K562 (cell line): ENCODE measurements at regions not wholly inside any gene's neighbourhood (a gene's known extent, or its start where the extent isn't known, plus 50 kb on each side); places are given as distances from the start of the nearest gene placed in this dataset.

ENCODE experiments used
- ATAC-seq: fragments of 200-7000 bp; cut with Tn5 transposase; 3 replicates; pipeline ENCODE4 v1.9.1; 2020; ENCODE audit warnings: moderate library complexity
- BruUV-seq: library from RNA; stranded (reverse); fragments of 400-500 nt; replicated peaks from 2 replicates; lab custom pipeline; 2021; lab: Mats Ljungman, UMichigan
- CTCF ChIA-PET: fragments of 300-600 bp; formaldehyde crosslinking; extraction: SDS; loops from one replicate; lab custom pipeline; 2021; ENCODE audit warnings: low intra/inter-chr PET ratio; lab: Yijun Ruan, JAX
- POLR2A ChIA-PET: fragments of 300-600, 350-650 bp; sonication (Branson Sonifier 250); formaldehyde crosslinking; extraction: SDS; loops from one replicate; lab custom pipeline; 2021; ENCODE audit warnings: antibody characterized with exemption, inconsistent platforms; lab: Yijun Ruan, JAX
- DNase-seq, 4 experiments: peaks; one replicate each; pipeline versions ENCODE4 v3.0.0 to v3.0.0-alpha.2; 2011 to 2018; ENCODE audit warnings: low spot score in 3 of 4, mixed read lengths in 3 of 4; ENCODE audit errors: extremely low read depth in 1 of 4
- FAIRE-seq: peaks from 2 replicates; lab custom pipeline; 2011; peaks lifted over from hg19 to GRCh38; lab: Jason Lieb, UNC
- H2AFZ ChIP-seq: 2 replicates; pipeline ENCODE4 v1.6.0; 2011; ENCODE audit warnings: low read depth, low read length, control low read depth, inconsistent platforms
- H3K27ac ChIP-seq: fragments of 200-600 bp; 3 replicates; pipeline ENCODE4 v1.8.0; 2011; ENCODE audit warnings: low read depth, mild to moderate bottlenecking, control low read depth, inconsistent platforms, low read length, moderate library complexity, mixed read lengths; ENCODE audit errors: extremely low read depth
- H3K27me3 ChIP-seq, 2 experiments: fragments of 300-600 bp in 1 of 2; 2 replicates in 1 of 2; 3 replicates in 1 of 2; pipeline versions ENCODE4 v1.6.0 to v1.8.0; 2011; ENCODE audit warnings: inconsistent platforms in 2 of 2, low read length in 2 of 2, mild to moderate bottlenecking in 1 of 2, mixed read lengths in 1 of 2, moderate library complexity in 1 of 2; ENCODE audit not compliant: control insufficient read depth in 2 of 2, insufficient read depth in 2 of 2
- H3K36me3 ChIP-seq: fragments of 300-600 bp; 3 replicates; pipeline ENCODE4 v1.8.0; 2011; ENCODE audit warnings: mild to moderate bottlenecking, low read length, inconsistent platforms; ENCODE audit not compliant: control insufficient read depth, insufficient read depth
- H3K4me1 ChIP-seq, 2 experiments: fragments of 200-600 bp in 1 of 2; replicated peaks in 1 of 2; 2 replicates in 1 of 2; 3 replicates in 1 of 2; pipeline versions ENCODE4 v1.5.1 to v1.8.0; 2011; ENCODE audit warnings: inconsistent platforms in 2 of 2, low read length in 2 of 2, mild to moderate bottlenecking in 1 of 2, mixed read lengths in 1 of 2, moderate library complexity in 1 of 2; ENCODE audit not compliant: control insufficient read depth in 2 of 2, insufficient read depth in 2 of 2
- H3K4me2 ChIP-seq: 2 replicates; pipeline ENCODE4 v1.6.1; 2011; ENCODE audit warnings: low read length, control low read depth, inconsistent platforms, mixed read lengths; ENCODE audit not compliant: insufficient read depth
- H3K4me3 ChIP-seq: fragments of 200-600 bp; sonication (generic), shearing (Covaris generic); 2 replicates; pipeline ENCODE4 v1.5.1; 2016; ENCODE audit warnings: control low read depth, inconsistent platforms
- H3K79me2 ChIP-seq: fragments of 200-600 bp; 3 replicates; pipeline ENCODE4 v1.8.0; 2011; ENCODE audit warnings: low read length, inconsistent platforms; ENCODE audit not compliant: control insufficient read depth, insufficient read depth
- H3K9ac ChIP-seq, 2 experiments: 2 replicates each; pipeline versions ENCODE4 v1.6.0 to v1.6.1; 2011; ENCODE audit warnings: low read depth in 2 of 2, low read length in 2 of 2, control low read depth in 1 of 2, inconsistent platforms in 1 of 2, mild to moderate bottlenecking in 1 of 2, mixed read lengths in 1 of 2; ENCODE audit not compliant: insufficient read depth in 1 of 2
- H3K9me1 ChIP-seq: one replicate; pipeline ENCODE4 v1.6.0; 2011; ENCODE audit warnings: inconsistent platforms, mild to moderate bottlenecking, low read length, moderate library complexity; ENCODE audit not compliant: control insufficient read depth, insufficient read depth
- H3K9me3 ChIP-seq: replicated peaks from 2 replicates; pipeline ENCODE4 v1.5.1; 2011; ENCODE audit warnings: low read depth, low read length, inconsistent platforms; ENCODE audit not compliant: control insufficient read depth, insufficient read depth
- H4K20me1 ChIP-seq: replicated peaks from 2 replicates; pipeline ENCODE4 v1.6.1; 2011; ENCODE audit warnings: low read length, inconsistent platforms, mixed read lengths; ENCODE audit not compliant: control insufficient read depth, insufficient read depth
- KDM4B ChIP-seq, 2 experiments: fragments of 450-650 bp in 1 of 2; sonication (generic) in 1 of 2; IDR thresholded peaks; 2 replicates each; pipeline ENCODE4 v1.6.1; 2016 to 2017; ENCODE audit warnings: borderline replicate concordance in 2 of 2, antibody characterized with exemption in 1 of 2, low read depth in 1 of 2, mild to moderate bottlenecking in 1 of 2
- MBD2 ChIP-seq: sonication (generic); IDR thresholded peaks from 2 replicates; pipeline ENCODE4 v1.6.1; 2016; ENCODE audit warnings: low read depth, borderline replicate concordance
- PHB ChIP-seq: fragments of 250-450 bp; sonication (Bioruptor Pico); IDR thresholded peaks from 2 replicates; pipeline ENCODE4 v1.5.0; 2021
- PTRF ChIP-seq: fragments of 450-650 bp; IDR thresholded peaks from 2 replicates; pipeline ENCODE4 v1.6.1; 2016; ENCODE audit warnings: mild to moderate bottlenecking, missing genetic modification characterization, missing compliant biosample characterization
- SMAD1 ChIP-seq: fragments of 150-350 bp; IDR thresholded peaks from 2 replicates; pipeline ENCODE4 v1.6.1; 2014; ENCODE audit warnings: low read length, low read depth; ENCODE audit not compliant: partially characterized antibody
- SMAD4 ChIP-seq: fragments of 250-450 bp; sonication (Bioruptor Pico); conservative IDR thresholded peaks from 2 replicates; pipeline ENCODE4 v1.8.0; 2021; ENCODE audit warnings: inconsistent platforms, mild to moderate bottlenecking, moderate library complexity
- STAT5A ChIP-seq: IDR thresholded peaks from 2 replicates; pipeline ENCODE4 v1.6.1; 2012; ENCODE audit warnings: low read length, inconsistent platforms, borderline replicate concordance
- TAF15 ChIP-seq: fragments of 200-400 bp; formaldehyde crosslinking; IDR thresholded peaks from 2 replicates; pipeline ENCODE4 v1.6.1; 2017; ENCODE audit warnings: mild to moderate bottlenecking, low read depth, low read length, moderate library complexity
- ZNF77 ChIP-seq: fragments of 250-450 bp; sonication (Bioruptor Pico); IDR thresholded peaks from 2 replicates; pipeline ENCODE4 v1.5.0; 2020
- ZSCAN29 ChIP-seq: fragments of 450-650 bp; IDR thresholded peaks from 2 replicates; pipeline ENCODE4 v1.6.1; 2017
- WGBS: fragments of 100-300 bp; shearing (Covaris generic); methylation state at CpG from one replicate; pipeline ENCODE4 v1.1.6; 2016; ENCODE audit warnings: low coverage, mixed read lengths; ENCODE audit not compliant: insufficient coverage; ENCODE audit errors: missing lambda C conversion rate; 5-methylcytosine and 5-hydroxymethylcytosine counted together
- in situ Hi-C: fragments of 300-500 bp; cut with MboI; formaldehyde crosslinking; loops from 4 replicates; pipeline ENCODE4 v1.15.0; 2018; ENCODE audit warnings: inconsistent platforms, mixed read lengths
- intact Hi-C: fragments of 100-400 bp; cut with micrococcal nuclease; formaldehyde crosslinking; loops from 2 replicates; pipeline ENCODE4 v1.14.2; 2022
- TF ChIP-seq, protein P1 (sequence below), 2 experiments: fragments of 150-350 bp in 1 of 2; IDR thresholded peaks; 2 replicates each; pipeline ENCODE4 v1.6.1; 2012 to 2016; ENCODE audit warnings: low read depth in 2 of 2, low read length in 2 of 2, mild to moderate bottlenecking in 1 of 2, moderate library complexity in 1 of 2
- TF ChIP-seq, protein P2 (sequence below): sonication (generic); formaldehyde crosslinking; IDR thresholded peaks from 2 replicates; pipeline ENCODE4 v1.8.1; 2022; ENCODE audit warnings: missing genetic modification reagents
- TF ChIP-seq, protein P3 (sequence below): fragments of 450-650 bp; IDR thresholded peaks from 2 replicates; pipeline ENCODE4 v1.6.1; 2017; ENCODE audit warnings: antibody characterized with exemption
- TF ChIP-seq, protein P4 (sequence below): IDR thresholded peaks from 2 replicates; pipeline ENCODE4 v1.6.1; 2014; ENCODE audit warnings: antibody characterized with exemption

DNA sequence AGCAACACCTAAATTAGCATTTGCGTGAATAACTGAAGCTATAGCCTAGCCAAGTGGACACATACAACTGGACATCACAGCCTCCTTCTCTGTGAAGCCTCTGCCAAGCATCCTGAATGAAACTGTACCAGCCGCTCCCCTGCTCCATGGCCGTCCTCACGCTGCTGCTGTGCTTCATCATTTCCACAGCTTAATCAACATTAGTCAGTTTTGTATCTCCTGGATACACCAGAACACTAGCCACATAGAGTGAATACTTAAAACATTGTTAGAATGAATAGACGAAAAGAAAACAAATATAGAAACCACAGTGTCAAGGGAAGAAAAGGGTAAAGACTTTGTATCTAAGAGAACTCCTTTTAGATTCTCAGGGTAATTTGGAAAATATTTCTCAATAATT is 1526.9 kb downstream of the EFNB2 start:
- DNase-seq: no peak
- Histone ChIP-seq H3K4me3 (no peak overlapping the region), H2AFZ (no peak overlapping the region), H3K4me1 (no peaks in the 10 kb centered on the region), H3K36me3 (no peaks in the 10 kb centered on the region), H3K27ac (no peak overlapping the region), H3K27me3 (no peaks in the 10 kb centered on the region), H3K79me2 (no peaks in the 10 kb centered on the region), H4K20me1 (no peaks in the 10 kb centered on the region)
- CTCF ChIA-PET: no interaction called here
- POLR2A ChIA-PET: no interaction called here
- intact Hi-C loops: no loop called here
- WGBS: 0% methylated on average over 5 of the region's 5 CpGs
- FAIRE-seq: no peak
- TF ChIP-seq, protein P1, sequence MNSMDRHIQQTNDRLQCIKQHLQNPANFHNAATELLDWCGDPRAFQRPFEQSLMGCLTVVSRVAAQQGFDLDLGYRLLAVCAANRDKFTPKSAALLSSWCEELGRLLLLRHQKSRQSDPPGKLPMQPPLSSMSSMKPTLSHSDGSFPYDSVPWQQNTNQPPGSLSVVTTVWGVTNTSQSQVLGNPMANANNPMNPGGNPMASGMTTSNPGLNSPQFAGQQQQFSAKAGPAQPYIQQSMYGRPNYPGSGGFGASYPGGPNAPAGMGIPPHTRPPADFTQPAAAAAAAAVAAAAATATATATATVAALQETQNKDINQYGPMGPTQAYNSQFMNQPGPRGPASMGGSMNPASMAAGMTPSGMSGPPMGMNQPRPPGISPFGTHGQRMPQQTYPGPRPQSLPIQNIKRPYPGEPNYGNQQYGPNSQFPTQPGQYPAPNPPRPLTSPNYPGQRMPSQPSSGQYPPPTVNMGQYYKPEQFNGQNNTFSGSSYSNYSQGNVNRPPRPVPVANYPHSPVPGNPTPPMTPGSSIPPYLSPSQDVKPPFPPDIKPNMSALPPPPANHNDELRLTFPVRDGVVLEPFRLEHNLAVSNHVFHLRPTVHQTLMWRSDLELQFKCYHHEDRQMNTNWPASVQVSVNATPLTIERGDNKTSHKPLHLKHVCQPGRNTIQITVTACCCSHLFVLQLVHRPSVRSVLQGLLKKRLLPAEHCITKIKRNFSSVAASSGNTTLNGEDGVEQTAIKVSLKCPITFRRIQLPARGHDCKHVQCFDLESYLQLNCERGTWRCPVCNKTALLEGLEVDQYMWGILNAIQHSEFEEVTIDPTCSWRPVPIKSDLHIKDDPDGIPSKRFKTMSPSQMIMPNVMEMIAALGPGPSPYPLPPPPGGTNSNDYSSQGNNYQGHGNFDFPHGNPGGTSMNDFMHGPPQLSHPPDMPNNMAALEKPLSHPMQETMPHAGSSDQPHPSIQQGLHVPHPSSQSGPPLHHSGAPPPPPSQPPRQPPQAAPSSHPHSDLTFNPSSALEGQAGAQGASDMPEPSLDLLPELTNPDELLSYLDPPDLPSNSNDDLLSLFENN (IDR thresholded peaks at IDR 0.05; ENCODE audit: low read depth in 2 of 2, low read length in 2 of 2): no peak
- TF ChIP-seq, protein P2, sequence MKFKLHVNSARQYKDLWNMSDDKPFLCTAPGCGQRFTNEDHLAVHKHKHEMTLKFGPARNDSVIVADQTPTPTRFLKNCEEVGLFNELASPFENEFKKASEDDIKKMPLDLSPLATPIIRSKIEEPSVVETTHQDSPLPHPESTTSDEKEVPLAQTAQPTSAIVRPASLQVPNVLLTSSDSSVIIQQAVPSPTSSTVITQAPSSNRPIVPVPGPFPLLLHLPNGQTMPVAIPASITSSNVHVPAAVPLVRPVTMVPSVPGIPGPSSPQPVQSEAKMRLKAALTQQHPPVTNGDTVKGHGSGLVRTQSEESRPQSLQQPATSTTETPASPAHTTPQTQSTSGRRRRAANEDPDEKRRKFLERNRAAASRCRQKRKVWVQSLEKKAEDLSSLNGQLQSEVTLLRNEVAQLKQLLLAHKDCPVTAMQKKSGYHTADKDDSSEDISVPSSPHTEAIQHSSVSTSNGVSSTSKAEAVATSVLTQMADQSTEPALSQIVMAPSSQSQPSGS (CRISPR knock-in tag): no peak
- TF ChIP-seq SMAD4 (CRISPR knock-in tag): no peak
- no peak for TF ChIP-seq PHB (CRISPR knock-in tag)
- no peak for TF ChIP-seq PTRF (tag)
- TF ChIP-seq KDM4B (IDR thresholded peaks at IDR 0.05; ENCODE audit: borderline replicate concordance in 2 of 2, low read depth in 1 of 2): no peak
- no peak for TF ChIP-seq SMAD1
- no peak for TF ChIP-seq ZSCAN29
- no peak for TF ChIP-seq ZNF77 (CRISPR knock-in tag)
- TF ChIP-seq, protein P3, sequence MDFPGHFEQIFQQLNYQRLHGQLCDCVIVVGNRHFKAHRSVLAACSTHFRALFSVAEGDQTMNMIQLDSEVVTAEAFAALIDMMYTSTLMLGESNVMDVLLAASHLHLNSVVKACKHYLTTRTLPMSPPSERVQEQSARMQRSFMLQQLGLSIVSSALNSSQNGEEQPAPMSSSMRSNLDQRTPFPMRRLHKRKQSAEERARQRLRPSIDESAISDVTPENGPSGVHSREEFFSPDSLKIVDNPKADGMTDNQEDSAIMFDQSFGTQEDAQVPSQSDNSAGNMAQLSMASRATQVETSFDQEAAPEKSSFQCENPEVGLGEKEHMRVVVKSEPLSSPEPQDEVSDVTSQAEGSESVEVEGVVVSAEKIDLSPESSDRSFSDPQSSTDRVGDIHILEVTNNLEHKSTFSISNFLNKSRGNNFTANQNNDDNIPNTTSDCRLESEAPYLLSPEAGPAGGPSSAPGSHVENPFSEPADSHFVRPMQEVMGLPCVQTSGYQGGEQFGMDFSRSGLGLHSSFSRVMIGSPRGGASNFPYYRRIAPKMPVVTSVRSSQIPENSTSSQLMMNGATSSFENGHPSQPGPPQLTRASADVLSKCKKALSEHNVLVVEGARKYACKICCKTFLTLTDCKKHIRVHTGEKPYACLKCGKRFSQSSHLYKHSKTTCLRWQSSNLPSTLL: no peak
- TF ChIP-seq, protein P4, sequence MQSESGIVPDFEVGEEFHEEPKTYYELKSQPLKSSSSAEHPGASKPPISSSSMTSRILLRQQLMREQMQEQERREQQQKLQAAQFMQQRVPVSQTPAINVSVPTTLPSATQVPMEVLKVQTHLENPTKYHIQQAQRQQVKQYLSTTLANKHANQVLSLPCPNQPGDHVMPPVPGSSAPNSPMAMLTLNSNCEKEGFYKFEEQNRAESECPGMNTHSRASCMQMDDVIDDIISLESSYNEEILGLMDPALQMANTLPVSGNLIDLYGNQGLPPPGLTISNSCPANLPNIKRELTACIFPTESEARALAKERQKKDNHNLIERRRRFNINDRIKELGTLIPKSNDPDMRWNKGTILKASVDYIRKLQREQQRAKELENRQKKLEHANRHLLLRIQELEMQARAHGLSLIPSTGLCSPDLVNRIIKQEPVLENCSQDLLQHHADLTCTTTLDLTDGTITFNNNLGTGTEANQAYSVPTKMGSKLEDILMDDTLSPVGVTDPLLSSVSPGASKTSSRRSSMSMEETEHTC: no peak
- no peak for TF ChIP-seq STAT5A
- TF ChIP-seq MBD2: no peak
- no peak for TF ChIP-seq TAF15
- TF ChIP-seq, all 486 proteins: peak for 0
- H3K4me2 ChIP-seq: no peak overlapping the region
- no TSS peak for BruUV-seq
- in situ Hi-C loops: no loop called here
- no peaks in the 10 kb centered on the region for H3K9me1 ChIP-seq
- H3K9me3 ChIP-seq: no peaks in the 10 kb centered on the region
- no peak for ATAC-seq
- no peak overlapping the region for H3K9ac ChIP-seq
